HG03066 (cell line): ENCODE measurements at regions not wholly inside any gene's neighbourhood (a gene's known extent, or its start where the extent isn't known, plus 50 kb on each side); places are given as distances from the start of the nearest gene placed in this dataset.
"Not testable (repeated sequence)": the region's sequence is repeated elsewhere in the genome, so short reads cannot be mapped to it uniquely, and the experiment has no call there.

Experiments used
- ATAC-seq: cut with Tn5 transposase; IDR thresholded peaks from one replicate; pipeline ENCODE4 v1.9.1; 2021; ENCODE audit warnings: low read depth; ENCODE audit not compliant: unreplicated experiment

DNA sequence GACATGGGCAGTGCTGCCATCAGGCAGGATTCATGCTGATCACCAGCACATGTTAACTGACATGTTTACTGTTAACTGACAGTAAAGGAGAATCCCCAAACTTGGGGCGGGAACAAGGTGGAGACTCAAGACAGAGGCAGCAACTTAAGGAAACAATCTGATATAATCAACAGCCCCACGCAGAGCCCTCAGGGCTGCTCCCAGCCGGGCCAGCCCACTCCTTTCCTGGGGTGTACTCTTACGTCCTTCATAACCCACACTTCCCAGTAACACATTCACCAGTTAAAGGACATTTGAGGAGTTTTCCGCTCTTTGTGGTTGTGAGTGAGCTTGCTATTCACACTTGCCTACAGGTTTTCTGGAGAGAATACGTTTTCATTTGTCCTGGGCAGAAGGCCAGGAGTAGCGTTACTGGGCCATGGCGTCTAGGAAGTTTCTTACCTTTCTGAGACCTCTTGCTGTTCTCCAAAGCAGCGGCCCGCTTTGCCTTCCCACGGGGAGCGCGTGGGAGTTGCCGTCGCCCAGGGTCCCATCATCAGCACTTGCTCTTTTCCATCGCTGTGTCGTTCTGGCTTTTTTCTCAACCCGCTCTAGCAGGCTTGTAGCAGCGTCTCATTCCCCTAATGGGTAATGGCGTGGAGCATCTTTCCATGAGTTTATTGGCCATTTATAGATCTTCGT lies 56.4 kb downstream of the FOXF2 start:
- no peak for ATAC-seq

DNA sequence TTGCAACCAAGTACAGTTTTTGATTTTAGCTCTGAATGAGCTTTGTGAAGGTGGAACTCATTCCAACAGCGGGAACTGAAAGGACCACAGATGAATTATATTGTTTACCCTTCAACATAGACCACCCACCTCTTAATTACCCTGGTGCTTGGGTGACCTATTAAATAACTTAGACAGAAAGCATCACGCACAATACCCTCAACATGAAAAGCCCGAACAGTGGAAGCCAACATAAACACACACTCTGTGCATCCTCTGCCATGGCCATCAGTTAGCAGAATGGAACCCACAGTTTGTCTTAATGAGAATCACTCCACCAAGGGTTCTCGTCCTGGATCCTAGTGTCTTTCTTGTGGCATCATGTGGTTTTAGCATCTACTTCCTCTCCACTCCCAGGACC lies 60.5 kb downstream of the FOXF2 start:
- no peak for ATAC-seq

DNA sequence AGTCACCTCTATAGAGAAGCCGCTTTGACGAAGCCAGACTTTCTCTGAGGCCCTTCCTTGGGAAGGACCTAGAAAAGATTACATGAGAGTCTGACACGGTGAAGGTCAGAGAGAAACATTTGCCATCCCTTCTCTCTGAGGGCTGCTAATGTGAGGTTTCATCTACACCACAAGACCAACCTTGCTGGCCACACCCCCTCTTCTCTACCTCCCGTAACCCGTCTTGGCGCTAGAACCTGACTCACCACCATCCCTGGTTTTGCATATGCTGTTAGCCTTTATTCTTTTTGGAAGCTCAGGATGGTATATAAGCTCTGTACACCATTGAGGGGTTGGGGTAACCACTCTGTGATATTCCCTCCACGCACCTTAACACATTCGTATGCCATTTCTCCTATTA lies 63.6 kb downstream of the FOXF2 start:
- no peak for ATAC-seq

DNA sequence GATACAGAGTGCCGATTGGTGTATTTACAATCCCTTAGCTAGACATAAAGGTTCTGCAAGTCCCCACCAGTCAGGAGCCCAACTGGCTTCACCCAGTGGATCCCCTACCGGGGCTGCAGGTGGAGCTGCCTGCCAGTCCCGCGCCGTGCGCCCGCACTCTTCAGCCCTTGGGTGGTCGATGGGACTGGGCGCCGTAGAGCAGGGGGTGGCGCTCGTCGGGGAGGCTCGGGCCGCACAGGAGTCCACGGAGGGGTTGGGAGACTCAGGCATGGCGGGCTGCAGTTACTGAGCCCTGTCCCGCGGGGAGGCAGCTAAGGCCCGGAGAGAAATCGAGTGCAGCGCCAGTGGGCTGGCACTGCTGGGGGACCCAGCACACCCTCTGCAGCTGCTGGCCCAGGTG lies 67.4 kb downstream of the FOXF2 start:
- ATAC-seq = not testable (repeated sequence)

DNA sequence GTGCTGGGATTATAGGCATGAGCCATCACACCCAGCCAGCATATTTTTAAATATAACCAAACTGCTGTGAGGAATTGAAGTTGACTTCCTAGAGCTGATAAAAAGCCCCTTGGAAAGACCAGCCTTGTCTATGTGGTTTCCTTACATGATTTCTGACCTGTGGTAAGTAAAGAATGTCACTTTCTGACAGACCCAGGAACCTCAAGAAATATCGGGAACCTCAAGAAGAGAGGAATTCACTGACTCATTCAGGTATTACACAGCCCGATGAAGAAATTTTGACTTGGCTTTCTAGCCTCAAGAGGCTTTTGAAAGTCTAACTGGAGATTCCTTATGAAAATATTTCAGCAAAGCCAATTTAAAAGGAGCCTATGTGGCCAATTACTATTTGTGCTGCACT lies 71.8 kb downstream of the FOXF2 start:
- ATAC-seq = no peak

DNA sequence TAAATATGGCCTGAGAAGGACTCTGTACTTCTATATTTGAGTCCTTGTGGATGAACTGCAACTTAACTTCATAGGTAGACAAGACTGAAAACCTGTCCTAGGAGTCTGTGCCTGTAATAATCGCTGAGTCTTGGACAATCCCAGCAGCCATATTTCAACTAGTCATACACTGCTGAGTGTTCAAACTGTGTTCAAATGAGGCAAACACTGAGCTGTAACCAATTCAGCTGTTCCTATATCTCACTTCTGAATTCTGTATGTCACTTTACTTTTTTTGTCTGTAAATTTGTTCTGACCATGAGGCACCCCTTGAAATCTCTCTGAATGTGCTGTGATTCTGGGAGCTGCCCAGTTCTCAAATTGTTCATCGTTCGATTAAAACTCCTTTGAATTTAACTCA lies 72.4 kb downstream of the FOXF2 start:
- ATAC-seq = no peak

DNA sequence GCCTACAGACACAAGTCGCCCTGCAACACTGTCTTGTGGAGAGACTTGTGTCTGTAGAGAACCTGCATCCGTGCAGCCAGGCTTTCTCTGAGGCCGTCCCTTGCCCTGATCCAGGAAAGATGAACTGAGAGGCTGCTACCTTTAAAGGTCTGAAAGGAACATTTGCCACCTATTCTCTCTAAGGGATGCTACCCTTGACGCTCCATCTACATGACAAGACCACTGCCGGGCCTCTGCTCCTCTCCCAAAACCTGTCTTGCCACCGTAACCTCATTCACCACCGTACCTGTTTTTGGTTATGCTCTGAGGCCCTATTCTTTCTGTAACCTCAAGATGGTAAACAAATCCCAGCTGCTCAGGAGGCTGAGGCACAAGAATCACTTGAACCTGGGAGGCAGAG lies 73.9 kb downstream of the FOXF2 start:
- no peak for ATAC-seq

DNA sequence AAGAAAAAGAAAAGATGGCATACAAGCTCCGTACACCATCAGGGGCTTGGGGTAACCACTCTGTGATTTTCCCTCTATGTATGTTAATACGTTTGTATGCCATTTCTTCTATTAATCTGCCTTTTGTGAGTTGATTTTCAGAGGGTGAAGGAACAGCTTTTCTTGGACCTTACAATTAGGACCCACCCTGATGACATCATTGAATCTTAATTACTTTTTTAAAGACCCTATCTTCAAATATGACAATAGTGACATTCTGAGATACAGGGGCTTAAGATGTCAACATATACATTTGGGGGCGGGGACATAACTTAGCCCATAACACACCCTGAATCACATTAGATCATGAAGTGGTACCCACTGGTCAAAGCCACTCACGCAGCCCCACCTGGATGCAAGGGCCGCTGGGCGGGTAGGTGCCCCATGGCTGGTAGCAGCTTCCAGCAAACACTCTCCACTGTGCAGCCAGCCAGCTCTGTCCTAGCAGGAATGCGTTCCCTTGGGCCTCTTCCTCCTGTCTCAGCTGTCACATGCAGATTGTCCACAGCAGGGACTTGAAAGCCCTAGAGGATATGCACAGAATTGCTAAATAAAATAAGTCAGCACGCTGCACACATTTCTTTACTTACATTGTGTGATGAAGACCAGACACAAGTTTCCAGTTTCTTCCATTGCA lies 74.5 kb downstream of the FOXF2 start:
- no peak for ATAC-seq

DNA sequence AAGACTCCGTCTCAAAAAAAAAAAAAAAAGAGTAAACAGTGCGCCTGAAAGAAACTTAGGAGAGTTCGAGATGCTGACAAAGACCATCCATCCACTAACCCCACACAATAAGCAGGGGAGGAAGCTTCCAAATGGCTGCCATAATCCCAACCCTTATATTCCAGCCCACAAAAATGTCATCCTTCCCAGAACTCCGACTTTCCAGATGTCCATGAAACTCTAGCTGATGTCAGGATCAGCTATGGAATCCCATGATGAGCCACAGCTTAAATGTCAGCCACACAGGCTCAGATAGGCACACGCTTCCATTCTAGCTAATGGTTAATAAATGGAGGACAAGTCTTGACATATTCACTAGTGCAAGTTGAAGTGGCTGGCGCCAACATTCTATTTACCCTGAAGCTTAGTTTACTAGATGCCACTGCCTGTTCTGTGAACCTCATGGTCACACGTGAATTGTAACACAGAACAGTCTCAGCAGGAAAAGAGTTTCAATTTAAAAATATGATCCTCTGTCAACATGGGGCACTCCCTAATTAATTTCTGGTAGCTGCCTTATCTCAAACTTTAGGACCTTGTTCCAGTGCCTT lies 75.5 kb downstream of the FOXF2 start:
- no peak for ATAC-seq

DNA sequence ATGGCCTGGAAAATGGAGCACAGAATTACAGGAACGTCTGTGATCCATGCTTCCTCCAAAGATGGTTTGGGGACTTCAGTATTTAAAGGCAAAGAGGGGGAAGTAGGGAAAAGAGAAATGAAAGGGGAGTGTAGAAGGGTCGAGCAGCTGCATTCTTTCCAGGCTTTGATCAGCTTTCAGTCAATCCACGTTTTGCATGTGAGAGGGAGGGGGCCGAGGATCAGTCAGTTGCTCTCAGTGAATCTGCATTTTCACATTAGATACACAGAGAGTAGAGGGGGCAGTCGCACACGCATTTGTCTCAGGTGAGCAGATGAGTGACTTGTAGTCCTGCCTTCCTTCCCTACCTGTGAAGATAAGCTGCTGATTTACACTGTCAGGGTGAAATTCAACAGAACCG lies 78.8 kb downstream of the FOXF2 start:
- ATAC-seq = no peak

DNA sequence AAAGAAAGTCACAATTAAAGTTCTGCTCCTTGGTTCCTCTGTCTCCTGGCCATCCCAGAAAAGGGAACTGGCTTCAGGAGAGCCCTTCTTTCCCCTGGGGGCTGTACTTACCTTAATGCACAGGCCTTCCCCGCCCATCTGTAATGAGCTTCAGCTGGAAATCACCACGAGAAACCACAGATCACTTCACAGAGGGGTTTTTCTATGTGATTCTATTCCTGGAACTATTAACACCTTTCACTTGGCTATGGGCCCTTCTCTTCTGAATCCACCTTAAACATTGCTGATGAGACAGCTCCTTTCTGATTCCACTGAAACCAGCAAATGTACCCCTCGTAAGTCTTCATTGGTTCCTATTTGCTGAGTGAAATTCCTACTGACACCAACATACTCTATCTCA lies 80.7 kb downstream of the FOXF2 start:
- no peak for ATAC-seq

DNA sequence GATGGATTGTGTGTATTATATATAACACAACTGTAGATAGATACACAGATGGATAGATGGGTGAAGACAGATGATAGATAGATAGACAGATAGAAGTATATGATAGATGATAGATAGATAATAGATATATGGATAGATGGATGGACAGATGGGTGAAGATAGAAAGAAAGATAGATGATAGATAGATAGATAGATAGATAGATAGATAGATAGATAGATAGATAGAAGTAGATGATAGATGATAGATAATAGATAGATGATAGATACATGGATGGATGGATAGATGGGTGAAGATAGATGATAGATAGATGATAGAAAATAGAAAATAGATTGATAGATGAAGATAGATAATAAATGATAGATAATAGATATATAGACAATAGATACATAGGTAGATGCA lies 83.3 kb downstream of the FOXF2 start:
- no peak for ATAC-seq

DNA sequence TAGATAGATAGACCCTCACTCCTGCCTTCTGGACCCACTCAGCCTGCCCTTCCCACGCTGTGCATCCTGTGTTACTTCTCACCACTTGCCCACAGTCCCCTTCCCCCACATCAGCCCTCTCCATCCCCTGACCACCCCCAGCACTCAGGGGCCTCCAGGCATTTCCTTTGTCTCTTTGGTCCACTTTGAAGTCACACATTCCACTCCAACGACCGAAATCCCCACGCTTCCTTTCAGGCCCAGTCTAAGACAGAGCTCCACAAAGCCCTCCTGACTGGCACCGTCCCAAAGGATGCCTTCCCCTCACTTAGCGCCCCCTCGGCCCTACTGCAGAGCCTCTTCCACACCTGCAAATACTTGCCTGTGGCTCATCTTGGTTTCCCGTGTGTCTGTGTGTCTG lies 83.8 kb downstream of the FOXF2 start:
- ATAC-seq = no peak

DNA sequence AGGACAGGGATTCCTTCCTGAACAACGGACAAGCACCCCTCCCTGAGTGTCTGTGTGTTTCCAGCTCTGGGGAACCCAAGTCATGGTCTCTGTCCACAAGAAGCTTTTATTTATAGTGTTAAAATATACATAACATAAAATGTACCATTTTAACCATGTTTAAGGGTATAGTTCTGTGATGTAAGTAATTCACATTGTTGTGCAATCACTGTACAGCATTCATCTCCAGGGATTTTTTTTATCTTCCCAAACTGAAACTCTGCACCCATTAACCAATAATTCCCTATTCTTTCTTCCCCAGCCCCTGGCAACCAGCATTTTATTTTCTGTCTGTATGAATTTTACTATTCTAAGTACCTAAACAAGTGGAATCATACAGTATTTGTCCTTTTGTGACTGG lies 84.2 kb downstream of the FOXF2 start:
- no peak for ATAC-seq

DNA sequence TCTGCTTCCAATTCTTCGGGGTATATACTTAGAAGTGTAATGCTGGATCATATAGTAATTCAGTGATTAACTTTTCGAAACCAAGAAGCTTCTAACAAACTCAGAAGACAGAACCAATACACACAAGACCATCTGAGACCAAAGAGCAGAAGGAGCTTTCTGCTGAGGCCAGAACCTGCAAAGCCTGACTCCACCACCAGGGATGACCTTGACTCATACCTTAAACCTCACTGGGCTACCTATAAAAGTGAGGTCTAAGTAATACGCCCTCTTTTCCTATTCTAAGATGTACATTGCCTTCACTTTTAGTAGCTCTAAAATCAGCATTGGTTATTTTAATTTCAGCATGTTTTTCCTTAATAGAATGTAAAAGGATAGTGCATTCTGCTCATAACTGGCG lies 84.8 kb downstream of the FOXF2 start:
- ATAC-seq = no peak

DNA sequence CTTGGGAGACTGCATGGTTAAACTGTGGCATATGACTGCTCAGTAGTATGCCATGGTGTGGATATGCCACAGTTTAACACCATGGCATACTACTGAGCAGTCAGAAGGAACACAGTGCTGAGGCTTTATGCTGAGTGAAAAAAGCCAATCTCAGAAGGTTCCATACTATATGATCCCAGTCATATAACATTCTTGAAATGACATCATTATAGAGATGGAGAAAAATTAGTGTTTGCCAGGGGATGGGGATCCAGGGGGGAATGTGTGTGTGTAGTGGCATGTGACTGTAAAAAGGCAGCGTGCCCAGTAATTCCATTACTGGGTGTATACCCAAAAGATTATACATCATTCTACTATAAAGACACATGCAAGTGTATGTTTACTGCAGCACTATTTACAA lies 85.8 kb downstream of the FOXF2 start:
- no peak for ATAC-seq

DNA sequence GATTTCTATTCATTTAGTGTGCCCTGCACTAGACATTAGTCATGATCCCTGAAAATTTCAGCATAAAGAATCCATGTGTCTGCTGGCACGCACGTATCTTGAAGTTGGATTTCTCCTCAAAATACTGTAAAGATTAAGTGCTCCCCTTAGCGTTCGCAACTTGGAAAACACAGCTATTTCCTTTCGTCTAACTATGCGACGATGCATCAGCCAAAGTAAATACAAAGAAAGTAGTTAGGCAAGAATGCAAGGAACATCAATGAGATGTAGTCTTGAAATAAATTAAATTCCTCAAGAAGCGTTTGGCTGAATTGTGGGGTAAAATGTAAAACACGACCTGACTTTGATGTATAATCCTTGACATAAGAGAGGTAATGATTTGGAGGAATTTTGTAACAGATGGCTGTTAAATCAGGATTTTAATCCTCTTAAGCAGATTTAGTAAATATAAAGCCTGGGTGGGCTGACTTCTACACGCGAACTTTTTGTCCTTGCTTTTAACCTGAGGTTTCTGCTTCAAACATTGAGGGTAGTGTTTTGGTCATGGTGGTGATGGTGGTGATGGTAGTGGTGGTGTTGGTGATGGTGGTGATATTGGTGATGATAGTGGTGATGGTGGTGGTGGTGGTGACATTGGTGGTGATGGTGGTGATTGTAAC lies 88.2 kb downstream of the FOXF2 start:
- ATAC-seq = no peak

DNA sequence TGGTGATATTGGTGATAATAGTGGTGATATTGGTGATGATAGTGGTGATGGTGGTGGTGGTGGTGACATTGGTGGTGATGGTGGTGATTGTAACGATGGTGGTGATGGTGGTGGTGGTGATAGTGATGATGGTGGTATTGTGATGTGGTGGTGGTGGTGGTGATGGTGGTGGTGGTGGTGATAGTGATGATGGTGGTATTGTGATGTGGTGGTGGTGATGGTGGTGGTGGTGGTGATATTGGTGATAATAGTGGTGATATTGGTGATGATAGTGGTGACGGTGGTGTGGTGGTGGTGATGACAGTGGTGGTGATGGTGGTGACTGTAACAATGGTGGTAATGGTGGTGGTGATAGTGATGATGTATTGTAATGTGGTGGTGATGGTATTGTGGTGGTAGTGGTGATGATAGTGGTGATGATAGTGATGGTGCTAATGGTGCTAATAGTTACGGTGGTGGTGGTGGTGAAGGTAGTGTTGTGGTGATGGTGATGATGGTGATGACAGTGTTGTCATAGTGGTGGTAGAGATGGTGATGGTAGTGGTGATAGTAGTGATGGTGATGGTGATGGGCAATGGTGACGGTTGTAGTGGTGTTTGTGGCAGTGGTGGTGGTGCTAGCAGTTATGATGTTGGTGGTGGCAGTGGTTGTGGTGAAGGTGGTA lies 88.9 kb downstream of the FOXF2 start:
- ATAC-seq = not testable (repeated sequence)

DNA sequence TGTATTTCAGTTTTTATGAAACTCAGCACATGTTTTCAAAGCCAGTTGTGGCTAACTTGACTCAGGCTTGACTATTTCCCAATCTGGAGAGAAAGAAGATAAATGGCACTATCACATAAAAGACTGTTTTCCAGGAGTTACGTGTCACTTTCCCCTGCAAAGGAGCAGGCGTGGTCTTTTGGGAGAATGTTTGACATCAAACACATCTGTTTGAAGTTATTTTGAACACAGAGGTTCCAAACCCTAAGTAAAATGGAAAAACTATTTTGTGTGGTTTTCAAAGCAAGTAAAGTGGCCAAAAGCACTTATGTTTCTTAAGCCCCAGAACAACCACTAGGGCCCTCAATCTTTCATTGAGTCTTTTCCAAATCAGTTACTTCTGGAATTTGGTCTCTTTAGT lies 89.7 kb downstream of the FOXF2 start:
- ATAC-seq = no peak

DNA sequence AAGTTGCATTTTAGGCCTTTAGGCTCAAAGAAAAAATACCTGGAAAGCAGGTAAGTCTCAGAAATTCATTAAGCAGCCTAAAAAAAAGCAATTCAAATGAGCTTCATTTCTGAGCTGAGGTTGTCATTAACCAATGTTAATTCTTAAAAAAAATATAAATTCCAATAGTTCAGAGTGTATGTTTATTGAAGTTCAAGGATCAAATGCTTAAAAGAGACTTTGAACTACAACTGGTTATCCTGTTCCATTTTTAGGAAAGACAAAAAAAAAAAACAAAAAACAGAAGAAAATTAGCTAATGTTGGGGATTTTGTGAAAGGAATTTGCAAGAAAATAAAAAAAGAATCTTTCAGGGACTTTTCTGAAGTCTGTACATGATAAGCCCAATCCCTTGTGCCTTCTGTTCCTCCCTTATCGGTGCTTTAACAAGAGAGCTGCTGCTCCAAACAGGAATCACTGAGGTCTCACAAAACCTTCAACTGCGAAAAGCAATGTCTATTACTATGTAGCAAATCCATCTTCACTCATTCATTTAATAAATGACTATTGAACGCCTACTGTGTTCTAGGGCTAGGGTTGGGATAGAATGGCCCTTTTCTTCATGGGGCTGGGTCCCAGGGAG lies 90.3 kb downstream of the FOXF2 start:
- no peak for ATAC-seq

DNA sequence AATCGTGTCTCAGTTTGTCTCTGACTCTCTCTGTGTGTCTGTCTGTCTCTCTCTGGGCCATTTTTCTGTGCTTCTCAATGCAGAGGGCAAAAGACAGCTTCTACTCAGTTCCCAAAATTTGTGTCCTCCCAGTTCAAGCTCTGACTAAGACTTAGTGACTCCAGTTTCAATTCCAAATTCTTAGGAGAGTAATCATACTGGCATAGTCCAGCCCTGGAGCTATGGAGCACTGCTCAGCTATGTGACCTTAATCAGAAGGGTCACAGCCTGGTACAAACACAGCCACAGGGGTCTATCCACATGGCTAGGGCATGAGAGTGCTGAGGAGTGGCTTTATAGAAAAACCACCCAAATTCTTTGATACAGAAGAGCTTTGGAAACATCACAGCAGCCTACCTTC lies 91.9 kb downstream of the FOXF2 start:
- ATAC-seq = no peak
